Osteoblast (primary cell): ENCODE measurements at regions not wholly inside any gene's neighbourhood (a gene's known extent, or its start where the extent isn't known, plus 50 kb on each side); places are given as distances from the start of the nearest gene placed in this dataset.
"Not testable (repeated sequence)": the region's sequence is repeated elsewhere in the genome, so short reads cannot be mapped to it uniquely, and the experiment has no call there.

Source experiments
- DNase-seq: peaks from one replicate; pipeline ENCODE4 v3.0.0; 2011; ENCODE audit warnings: low spot score, mixed read lengths; ENCODE audit not compliant: insufficient read length; ENCODE audit errors: missing footprints
- H2AFZ ChIP-seq: 2 replicates; pipeline ENCODE4 v1.6.0; 2011; ENCODE audit warnings: mild to moderate bottlenecking, low read length
- H3K27ac ChIP-seq: 2 replicates; pipeline ENCODE4 v1.5.1; 2011; ENCODE audit warnings: mild to moderate bottlenecking, low read depth, low read length, moderate library complexity
- H3K27me3 ChIP-seq: 2 replicates; pipeline ENCODE4 v1.6.0; 2012; ENCODE audit warnings: mild to moderate bottlenecking, control low read depth, inconsistent platforms, low read length, moderate library complexity; ENCODE audit not compliant: insufficient read depth
- H3K36me3 ChIP-seq: 2 replicates; pipeline ENCODE4 v1.5.1; 2011; ENCODE audit warnings: mild to moderate bottlenecking, low read length, control low read depth, moderate library complexity; ENCODE audit not compliant: insufficient read depth
- H3K4me1 ChIP-seq: 2 replicates; pipeline ENCODE4 v1.5.1; 2011; ENCODE audit warnings: mild to moderate bottlenecking, low read length, control low read depth, moderate library complexity; ENCODE audit not compliant: insufficient read depth
- H3K4me2 ChIP-seq: 2 replicates; pipeline ENCODE4 v1.6.0; 2011; ENCODE audit warnings: mild to moderate bottlenecking, low read length; ENCODE audit not compliant: insufficient read depth
- H3K4me3 ChIP-seq: fragments of 200-600 bp; sonication (generic); 3 replicates; pipeline ENCODE4 v1.5.1; 2012; ENCODE audit warnings: mild to moderate bottlenecking, low read length, inconsistent platforms; ENCODE audit not compliant: insufficient read depth
- H3K79me2 ChIP-seq: 2 replicates; pipeline ENCODE4 v1.6.0; 2012; ENCODE audit warnings: mild to moderate bottlenecking, low read length, control low read depth, inconsistent platforms; ENCODE audit not compliant: insufficient read depth
- H3K9me3 ChIP-seq: 2 replicates; pipeline ENCODE4 v1.5.1; 2011; ENCODE audit warnings: low read depth, low read length, control low read depth
- H4K20me1 ChIP-seq: 2 replicates; pipeline ENCODE4 v1.6.0; 2012; ENCODE audit warnings: mild to moderate bottlenecking, low read length, control low read depth; ENCODE audit not compliant: insufficient read depth
- TF ChIP-seq, protein P1 (sequence below): IDR thresholded peaks from 2 replicates; pipeline ENCODE4 v1.5.1; 2011; ENCODE audit warnings: mild to moderate bottlenecking, low read depth, low read length, moderate library complexity; ENCODE audit errors: extremely low read depth

DNA sequence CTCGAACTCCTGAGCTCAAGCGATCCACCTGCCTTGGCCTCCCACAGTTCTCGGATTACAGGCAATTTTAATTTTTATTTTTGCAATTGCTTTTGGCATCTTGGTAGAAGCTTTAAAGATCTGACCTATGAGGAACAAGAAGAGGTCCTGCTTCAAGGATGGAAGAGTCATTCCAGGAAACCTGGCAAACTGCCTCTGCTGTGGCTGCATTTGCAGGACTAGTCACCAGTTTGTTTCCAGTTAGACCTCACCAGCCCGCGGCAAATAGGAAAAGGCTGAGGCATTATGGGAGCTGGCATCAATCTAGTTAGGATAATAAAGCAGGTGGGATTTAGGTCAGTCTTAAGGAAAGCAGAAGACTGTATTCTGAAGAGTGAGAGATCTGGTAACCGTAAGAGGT is 51.9 kb upstream of the LAS1L start:
- no peaks in the 10 kb centered on the region for H3K4me1 ChIP-seq
- H3K4me3 ChIP-seq = no peak overlapping the region
- no peaks in the 10 kb centered on the region for H3K36me3 ChIP-seq
- H3K27ac ChIP-seq = no peak overlapping the region
- no peak for DNase-seq
- H4K20me1 ChIP-seq = no peaks in the 10 kb centered on the region
- TF ChIP-seq, protein P1, sequence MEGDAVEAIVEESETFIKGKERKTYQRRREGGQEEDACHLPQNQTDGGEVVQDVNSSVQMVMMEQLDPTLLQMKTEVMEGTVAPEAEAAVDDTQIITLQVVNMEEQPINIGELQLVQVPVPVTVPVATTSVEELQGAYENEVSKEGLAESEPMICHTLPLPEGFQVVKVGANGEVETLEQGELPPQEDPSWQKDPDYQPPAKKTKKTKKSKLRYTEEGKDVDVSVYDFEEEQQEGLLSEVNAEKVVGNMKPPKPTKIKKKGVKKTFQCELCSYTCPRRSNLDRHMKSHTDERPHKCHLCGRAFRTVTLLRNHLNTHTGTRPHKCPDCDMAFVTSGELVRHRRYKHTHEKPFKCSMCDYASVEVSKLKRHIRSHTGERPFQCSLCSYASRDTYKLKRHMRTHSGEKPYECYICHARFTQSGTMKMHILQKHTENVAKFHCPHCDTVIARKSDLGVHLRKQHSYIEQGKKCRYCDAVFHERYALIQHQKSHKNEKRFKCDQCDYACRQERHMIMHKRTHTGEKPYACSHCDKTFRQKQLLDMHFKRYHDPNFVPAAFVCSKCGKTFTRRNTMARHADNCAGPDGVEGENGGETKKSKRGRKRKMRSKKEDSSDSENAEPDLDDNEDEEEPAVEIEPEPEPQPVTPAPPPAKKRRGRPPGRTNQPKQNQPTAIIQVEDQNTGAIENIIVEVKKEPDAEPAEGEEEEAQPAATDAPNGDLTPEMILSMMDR = no peak
- H3K27me3 ChIP-seq = no peaks in the 10 kb centered on the region
- no peak overlapping the region for H3K4me2 ChIP-seq
- no peaks in the 10 kb centered on the region for H3K79me2 ChIP-seq
- H2AFZ ChIP-seq = no peak overlapping the region
- H3K9me3 ChIP-seq = no peaks in the 10 kb centered on the region

DNA sequence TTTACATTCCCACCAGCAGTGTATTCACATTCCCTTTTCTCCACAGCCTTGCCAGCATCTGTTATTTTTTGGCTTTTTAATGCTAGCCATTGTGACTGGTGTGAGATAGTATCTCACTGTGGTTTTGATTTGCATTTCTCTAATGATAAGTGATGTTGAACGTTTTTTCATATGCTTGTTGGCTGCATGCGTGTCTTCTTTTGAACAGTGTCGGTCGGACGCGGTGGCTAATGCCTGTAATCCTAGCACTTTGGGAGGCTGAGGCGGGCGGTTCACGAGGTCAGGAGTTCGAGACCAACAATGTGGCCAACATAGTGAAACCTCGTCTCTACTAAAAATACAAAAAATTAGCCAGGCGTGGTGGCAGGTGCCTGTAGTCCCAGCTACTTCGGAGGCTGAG is 50.6 kb upstream of the LAS1L start:
- H3K36me3 ChIP-seq, H3K4me1 ChIP-seq, H3K27me3 ChIP-seq, H3K9me3 ChIP-seq, H3K79me2 ChIP-seq, H2AFZ ChIP-seq, H4K20me1 ChIP-seq, H3K4me2 ChIP-seq, H3K27ac ChIP-seq, H3K4me3 ChIP-seq, DNase-seq: not testable (repeated sequence)
